NCI-H2107 treated with DMSO at 0.1 percent for 48 hours (cell line): ENCODE measurements at regions not wholly inside any gene's neighbourhood (a gene's known extent, or its start where the extent isn't known, plus 50 kb on each side); places are given as distances from the start of the nearest gene placed in this dataset.

Source experiments
- DNase-seq: peaks from one replicate; lab custom pipeline; 2025; ENCODE audit not compliant: unreplicated experiment; lab: John Stamatoyannopoulos, UW

GRCh38 chr17:22410136-22410535 is 717.8 kb downstream of the KCNJ18 start:
- DNase-seq: no peak

GRCh38 chr17:22411185-22411784 is 719.0 kb downstream of the KCNJ18 start:
- no peak for DNase-seq

DNA sequence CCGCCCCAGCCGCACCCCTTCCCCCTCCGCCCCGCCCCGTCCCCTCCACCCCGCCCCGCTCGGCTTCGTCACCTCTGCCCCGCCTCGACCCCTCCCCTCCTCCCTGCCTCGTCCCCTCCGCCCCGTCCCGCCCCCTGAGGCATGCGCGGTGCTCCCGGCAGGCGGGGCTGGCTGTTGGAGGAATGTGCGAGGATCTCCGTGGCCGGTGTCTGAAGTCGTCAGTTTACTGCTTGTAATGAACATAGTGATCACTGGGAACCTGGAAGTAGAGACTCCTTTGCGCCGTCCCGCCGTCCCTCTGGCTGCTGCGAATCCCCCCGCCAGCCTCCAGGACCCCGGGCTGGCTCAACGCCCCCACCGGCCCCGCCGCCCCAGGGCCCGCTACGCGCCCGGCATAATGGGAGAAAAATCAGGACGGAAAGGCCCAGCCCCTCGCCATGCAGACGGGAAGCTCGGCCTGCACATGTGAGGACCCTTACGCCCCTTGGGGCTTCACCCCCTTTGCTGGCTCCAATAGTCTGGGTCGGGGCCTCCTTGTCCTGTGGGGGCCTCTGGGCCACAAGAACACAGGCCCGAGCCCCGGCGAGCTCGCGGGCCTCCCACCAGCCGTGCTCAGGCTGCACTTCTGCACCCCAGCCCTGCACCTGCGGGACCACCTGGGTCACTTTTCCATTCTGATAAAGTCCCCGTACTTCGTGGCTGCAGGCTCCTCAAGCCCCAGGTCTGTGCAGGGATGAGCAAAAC is 743.1 kb downstream of the KCNJ18 start:
- no peak for DNase-seq

DNA sequence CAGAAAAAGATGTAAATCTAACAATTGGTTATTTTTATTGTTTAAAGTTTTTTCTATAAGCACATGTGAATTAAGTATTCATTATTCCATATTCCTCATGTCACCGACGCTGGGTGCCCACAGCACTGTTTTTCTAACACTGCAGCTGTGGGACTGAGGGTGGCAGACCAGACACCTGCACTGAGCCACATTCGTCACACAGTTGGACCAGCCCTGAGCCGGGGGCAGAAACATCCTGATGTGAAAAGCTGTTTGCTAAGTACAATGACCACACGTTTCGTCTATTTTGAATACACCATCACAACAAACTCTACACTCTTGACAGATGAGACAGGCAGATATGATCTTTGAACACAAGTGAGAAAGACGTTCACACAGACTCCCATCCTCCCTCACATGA is 749.5 kb downstream of the KCNJ18 start:
- no peak for DNase-seq

DNA sequence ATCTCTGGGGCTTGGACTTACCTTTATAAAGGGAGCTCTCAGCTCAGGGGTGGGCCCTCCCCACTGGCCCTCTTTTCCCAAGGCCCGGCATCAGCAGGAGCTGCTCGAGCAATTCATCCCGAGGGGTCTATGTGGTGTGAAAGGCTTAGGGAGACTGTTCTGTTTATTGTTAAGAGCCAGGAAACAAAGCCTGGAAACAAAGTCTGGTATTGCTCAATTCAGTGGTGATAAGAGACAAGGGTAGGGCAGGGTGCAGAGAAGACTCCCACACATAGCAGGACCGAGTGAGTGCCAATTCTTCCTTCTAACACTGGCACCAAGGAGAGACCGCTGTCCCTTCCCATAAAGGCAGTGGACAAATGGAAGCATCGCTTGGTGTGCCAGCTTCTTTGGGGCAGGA is 750.7 kb downstream of the KCNJ18 start:
- DNase-seq: no peak

DNA sequence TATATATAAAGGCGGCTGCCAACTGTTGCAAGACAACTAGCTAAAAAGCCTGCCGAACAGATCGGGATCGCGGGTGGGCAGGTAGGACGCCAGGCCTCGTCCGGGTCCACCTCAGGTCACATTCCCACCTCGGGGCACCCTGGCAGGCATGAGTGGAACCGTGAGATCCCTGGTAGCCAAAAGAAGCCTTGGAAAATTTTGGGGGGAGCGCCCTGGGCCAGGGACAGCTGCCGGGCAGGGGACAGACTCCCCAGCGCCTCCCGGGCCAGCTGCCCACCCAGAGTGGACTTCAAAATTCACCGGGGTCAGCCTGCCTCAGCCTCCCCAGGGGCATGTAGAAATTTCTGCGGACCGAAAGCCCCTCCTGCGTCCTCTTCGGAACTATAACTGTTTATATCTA is 760.9 kb downstream of the KCNJ18 start:
- no peak for DNase-seq

DNA sequence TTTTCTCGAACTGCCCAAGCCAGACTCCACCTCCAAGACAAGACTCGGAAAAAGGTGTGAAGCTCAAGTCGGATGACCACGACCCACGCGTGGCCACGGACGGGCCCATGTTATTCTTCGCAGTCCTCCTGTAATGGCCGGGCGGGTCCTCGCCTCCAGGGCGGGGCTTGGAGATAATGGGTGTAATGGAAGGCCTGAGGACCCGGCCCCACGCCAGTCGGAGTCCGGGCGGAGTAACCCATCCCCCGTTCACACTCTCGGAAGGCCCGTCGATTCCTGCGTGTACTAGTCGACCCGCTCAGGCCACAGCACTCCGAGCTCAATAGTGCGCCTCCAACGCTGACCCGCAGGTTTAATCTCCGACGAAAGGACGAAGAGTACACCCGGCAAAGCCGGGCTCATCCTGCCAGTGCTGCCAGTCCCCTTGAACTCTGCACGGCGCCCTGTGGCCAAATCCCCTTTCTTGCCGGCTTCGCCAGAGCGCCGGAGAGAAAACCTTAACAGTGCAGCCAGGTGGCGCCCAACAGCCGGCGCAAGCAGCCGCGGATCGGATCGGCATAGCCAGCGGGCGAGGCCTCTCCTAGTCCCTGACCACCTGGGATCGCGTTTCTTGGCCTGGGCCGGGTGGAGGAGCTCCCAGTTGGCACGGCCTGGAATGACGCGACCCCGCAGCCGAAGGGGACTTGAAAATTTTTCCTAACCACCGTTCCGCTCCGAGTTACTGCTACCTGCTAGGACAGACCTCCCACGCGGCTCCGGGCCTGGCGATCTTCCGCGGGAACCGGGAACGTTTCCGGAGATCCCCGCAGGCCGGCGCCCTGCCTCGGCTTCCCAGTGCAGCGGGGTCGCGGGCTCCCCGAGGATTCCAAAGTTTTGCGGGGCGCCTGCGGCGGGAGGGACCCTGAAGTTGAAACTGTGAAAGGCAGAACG is 762.0 kb downstream of the KCNJ18 start:
- DNase-seq: no peak

DNA sequence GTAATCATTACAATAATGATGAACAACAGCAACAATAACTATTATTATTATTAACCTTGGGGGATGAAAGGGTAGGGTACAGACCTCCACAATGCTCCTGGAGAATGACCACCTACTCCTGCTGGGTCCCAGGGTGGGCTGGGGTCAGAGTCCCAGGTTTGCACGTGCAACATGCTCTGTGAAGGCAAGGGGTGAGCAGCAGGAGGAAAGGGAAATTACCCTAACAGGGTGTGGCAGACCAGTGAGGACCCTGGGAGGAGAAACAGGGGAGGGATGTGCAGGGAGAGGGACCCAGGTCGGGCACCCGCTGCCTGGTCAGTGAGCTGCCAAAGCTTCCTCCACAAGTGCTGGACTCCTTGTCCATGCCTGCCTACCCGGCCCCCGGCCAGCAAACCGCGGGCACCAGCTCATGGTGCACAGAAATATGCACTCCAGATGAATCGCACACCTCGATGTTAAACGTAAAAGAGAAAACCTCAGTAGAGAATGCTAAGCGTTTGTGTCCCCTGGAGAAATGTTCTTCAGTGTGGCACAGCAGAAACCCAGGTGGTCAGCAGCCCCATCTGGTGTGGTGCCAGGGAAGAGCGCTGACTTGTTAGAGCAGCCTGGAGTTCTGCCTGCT is 767.1 kb downstream of the KCNJ18 start:
- no peak for DNase-seq

DNA sequence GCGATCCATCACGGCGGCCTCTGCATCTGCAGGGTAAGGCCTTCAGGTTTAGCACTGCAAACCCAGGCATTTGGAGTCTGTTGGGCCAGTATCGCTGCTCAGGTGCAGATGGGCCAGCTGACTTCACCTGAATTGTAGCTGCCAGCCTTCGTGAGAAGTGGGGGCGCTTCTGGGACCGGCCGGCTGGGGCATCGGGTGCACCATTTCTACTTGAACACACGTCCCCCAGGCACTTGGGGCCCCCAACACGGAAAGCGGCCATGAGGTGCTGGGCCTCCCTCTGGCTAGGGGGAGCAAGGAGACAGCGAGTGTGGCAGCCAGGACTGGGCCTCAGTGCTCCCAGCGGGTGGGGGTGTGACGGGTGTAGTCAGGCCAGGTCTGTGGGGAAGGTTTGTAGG is 767.6 kb downstream of the KCNJ18 start:
- no peak for DNase-seq

DNA sequence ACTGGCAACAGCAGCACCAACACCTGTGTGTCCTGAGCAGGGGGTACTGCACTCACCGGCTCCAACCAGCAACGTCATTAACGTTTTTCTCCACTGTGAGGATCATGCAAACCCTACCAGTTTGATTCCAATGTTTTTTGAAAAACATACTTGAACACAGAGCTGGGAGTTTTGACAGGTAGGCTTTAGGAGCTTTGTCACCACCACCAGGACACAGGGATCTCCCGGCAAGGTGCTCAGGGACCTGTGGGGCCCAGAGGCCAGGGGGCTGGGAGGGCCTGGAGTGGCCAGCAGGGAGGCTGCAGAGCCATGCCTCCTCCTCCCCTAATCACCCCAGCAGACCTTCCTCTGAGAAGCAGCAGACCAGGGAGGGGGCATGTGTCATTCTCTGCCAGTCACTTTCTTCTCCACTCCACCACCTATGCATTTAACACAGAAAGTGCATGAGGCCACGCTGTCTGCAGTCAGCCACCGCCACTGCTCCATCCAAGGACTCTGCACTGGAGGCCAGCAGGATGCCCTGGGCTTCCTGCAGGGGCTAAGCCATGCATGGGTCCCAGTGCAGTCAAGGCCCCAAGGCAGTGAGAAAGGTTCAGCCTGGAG is 768.2 kb downstream of the KCNJ18 start:
- DNase-seq: no peak

GRCh38 chr17:22461460-22462145 is 769.3 kb downstream of the KCNJ18 start:
- no peak for DNase-seq

- no peak for DNase-seq
Measured at GRCh38 chr17:22462461-22462860, 770.1 kb downstream of the KCNJ18 start.

DNA sequence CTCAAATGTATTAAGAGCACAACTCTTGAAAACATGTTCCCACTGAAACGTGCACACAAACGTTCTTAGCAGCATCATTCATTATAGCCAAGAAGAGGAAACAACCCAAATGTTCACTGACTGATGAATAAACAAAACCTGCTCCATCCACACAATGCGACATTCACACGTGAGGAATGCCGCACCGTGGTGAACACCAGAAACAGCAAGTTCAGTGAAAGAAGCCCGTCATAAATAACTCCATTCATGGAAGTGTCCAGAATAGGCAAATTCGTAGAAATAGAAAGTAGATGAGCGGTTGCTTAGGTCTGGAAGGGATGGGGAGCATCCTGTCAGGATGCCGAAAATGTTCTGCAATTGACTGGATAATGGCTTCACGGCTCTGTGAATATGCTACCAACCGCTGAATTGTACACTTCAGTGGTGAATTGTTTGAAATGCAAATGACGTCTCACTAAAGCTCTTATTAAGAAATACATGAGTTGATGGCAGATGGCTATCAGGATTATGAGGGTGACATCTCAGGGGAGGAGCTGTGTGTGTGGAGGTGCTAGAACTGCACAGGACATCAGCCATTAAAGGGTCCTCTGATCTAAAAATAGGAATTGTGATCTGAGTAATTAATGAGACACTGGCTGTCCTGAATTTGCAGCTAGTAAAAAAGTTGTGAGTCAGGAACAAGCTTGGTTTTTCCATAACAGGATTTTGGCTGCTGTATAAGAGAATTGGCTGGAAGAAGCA is 771.0 kb downstream of the KCNJ18 start:
- DNase-seq: no peak

- DNase-seq: no peak
Measured at GRCh38 chr17:22464041-22464440, 771.7 kb downstream of the KCNJ18 start.

DNA sequence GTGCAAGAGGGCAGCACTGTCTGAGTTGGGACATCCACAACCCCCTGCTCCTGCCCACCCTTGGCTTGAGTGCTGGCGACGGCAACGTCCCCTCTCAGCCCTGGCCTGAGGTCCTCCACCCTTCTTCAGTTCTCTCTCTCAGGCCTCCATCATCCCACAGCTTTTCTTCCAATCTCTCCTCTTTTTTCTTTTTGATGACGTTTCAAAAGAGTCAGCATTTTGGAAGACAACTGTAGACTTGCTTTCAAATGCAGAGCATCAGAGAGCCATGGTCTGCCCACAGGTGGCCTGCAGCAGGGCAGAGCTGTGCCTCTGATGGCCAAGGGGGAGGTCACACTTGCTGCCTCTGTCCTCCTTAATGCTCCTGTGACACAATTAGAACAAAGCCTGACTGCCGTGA is 775.4 kb downstream of the KCNJ18 start:
- DNase-seq: no peak

DNA sequence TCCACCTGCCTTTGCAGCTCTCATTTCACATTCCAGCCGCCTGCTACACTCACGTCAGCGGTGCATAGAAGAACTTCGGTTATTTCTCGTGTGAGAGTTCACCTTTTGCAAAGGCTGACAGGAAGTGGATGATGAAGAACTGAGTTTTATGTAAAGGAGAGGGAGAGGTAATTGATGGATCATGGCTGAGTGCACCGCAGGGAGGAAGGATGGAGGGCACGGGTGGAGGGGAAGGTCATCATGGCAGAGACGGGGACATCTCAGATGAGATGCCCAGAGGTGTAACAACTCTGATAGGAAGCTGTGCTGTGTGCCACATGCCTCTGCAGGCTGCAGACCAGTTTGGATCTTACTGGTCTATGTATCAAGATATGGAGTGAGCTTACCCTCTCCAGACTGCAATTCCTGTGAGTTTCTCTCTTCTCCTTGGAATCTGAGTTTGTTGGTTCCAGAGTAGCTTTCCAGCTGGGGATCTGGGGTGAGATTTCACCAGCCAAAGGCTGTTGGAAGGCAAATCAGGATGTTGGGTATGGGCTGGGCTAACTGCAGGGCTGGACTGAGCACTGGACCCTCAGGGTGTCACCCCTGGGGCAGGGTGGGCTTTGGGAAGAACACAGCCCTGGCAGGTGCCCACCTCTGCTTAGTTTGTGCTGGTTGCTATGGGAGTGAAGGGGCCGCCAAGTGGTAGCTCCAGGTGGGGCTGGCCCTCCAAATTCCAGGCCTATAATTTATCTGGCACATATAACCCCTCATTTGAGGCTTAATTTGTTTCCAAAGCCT is 777.0 kb downstream of the KCNJ18 start:
- DNase-seq: no peak

DNA sequence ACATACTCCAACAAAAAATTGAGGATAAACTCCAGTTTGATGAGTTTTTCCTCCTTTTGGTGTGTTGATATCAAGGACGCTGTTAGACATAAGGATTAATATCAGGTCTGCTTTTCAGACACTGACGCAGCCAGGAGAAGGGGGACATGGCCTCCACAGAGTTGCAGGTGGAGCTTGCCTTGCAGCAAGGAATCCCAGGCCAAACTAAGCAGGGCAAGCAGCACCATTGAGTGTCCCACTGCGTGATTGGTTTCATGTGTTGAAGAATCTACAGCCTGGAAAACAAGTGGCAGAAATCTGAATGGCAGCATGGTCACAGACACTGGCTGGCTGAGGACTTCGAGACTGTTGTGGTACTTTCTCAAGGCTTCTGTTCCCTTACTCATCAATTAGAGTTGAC is 777.6 kb downstream of the KCNJ18 start:
- no peak for DNase-seq

- DNase-seq: no peak
Measured at GRCh38 chr17:22470411-22471175, 778.3 kb downstream of the KCNJ18 start.
